IMR-90 (cell line): ENCODE measurements at regions not wholly inside any gene's neighbourhood (a gene's known extent, or its start where the extent isn't known, plus 50 kb on each side); places are given as distances from the start of the nearest gene placed in this dataset.

Source experiments
- ATAC-seq: fragments of 200-7000 bp; cut with Tn5 transposase; 2 replicates; pipeline ENCODE4 v1.9.1; 2020; ENCODE audit warnings: low read depth, mild to moderate bottlenecking, moderate library complexity
- BruUV-seq: library from RNA; stranded (reverse); fragments of 400-500 nt; replicated peaks from 2 replicates; lab custom pipeline; 2021; lab: Mats Ljungman, UMichigan
- CTCF ChIA-PET: fragments of 300-600 bp; formaldehyde crosslinking; extraction: SDS; loops from one replicate; lab custom pipeline; 2021; ENCODE audit warnings: antibody characterized with exemption; lab: Yijun Ruan, JAX
- POLR2A ChIA-PET: fragments of 300-600 bp; sonication (Branson Sonifier 250); formaldehyde crosslinking; loops from one replicate; lab custom pipeline; 2022; ENCODE audit warnings: antibody characterized with exemption; ENCODE audit not compliant: unreplicated experiment; lab: Charles Lee
- DNase-seq: peaks from one replicate; pipeline ENCODE4 v3.0.0; 2013
- H2AFZ ChIP-seq: replicated peaks from 2 replicates; pipeline ENCODE3; 2013; ENCODE audit warnings: low read length, mild to moderate bottlenecking; ENCODE audit not compliant: poor library complexity
- H2AK5ac ChIP-seq: 2 replicates; pipeline ENCODE4 v1.6.1; 2013; ENCODE audit warnings: low read depth, low read length, inconsistent platforms
- H2AK9ac ChIP-seq: replicated peaks from 2 replicates; pipeline ENCODE3; 2013; ENCODE audit warnings: mild to moderate bottlenecking, low read depth, low read length, moderate library complexity; ENCODE audit not compliant: poor library complexity
- H2BK120ac ChIP-seq: 2 replicates; pipeline ENCODE4 v1.6.1; 2013; ENCODE audit warnings: low read depth, low read length, inconsistent platforms
- H2BK15ac ChIP-seq: 3 replicates; pipeline ENCODE4 v1.6.1; 2013; ENCODE audit warnings: low read depth, low read length, inconsistent platforms
- H2BK20ac ChIP-seq: 2 replicates; pipeline ENCODE4 v1.6.1; 2013; ENCODE audit warnings: low read depth, mild to moderate bottlenecking, inconsistent platforms, low read length, moderate library complexity
- H2BK5ac ChIP-seq: 2 replicates; pipeline ENCODE4 v1.6.1; 2013; ENCODE audit warnings: mild to moderate bottlenecking, low read depth, low read length, inconsistent platforms; ENCODE audit not compliant: poor library complexity, severe bottlenecking
- H3K14ac ChIP-seq: replicated peaks from 2 replicates; pipeline ENCODE4 v1.6.1; 2013; ENCODE audit warnings: low read depth, low read length, inconsistent platforms
- H3K18ac ChIP-seq: 2 replicates; pipeline ENCODE4 v1.6.1; 2013; ENCODE audit warnings: low read depth, low read length, control low read depth
- H3K23ac ChIP-seq: 2 replicates; pipeline ENCODE4 v1.6.1; 2013; ENCODE audit warnings: low read depth, low read length, inconsistent platforms
- H3K27ac ChIP-seq: 2 replicates; pipeline ENCODE4 v1.5.1; 2013; ENCODE audit warnings: mild to moderate bottlenecking, control low read depth, low read length; ENCODE audit not compliant: insufficient read depth
- H3K27me3 ChIP-seq: 2 replicates; pipeline ENCODE4 v1.6.1; 2013; ENCODE audit warnings: low read length; ENCODE audit not compliant: control insufficient read depth, insufficient read depth
- H3K36me3 ChIP-seq: 2 replicates; pipeline ENCODE4 v1.6.1; 2013; ENCODE audit warnings: low read length, mixed read lengths; ENCODE audit not compliant: control insufficient read depth, insufficient read depth
- H3K4ac ChIP-seq: 2 replicates; pipeline ENCODE4 v1.6.1; 2013; ENCODE audit warnings: low read depth, low read length, inconsistent platforms
- H3K4me1 ChIP-seq: 2 replicates; pipeline ENCODE4 v1.6.1; 2013; ENCODE audit warnings: low read length, mixed read lengths; ENCODE audit not compliant: control insufficient read depth, insufficient read depth
- H3K4me2 ChIP-seq: 2 replicates; pipeline ENCODE4 v1.6.1; 2013; ENCODE audit warnings: low read depth, mild to moderate bottlenecking, control low read depth, low read length, moderate library complexity
- H3K4me3 ChIP-seq: 2 replicates; pipeline ENCODE4 v1.5.1; 2013; ENCODE audit warnings: low read depth, mild to moderate bottlenecking, control low read depth, low read length, moderate library complexity; ENCODE audit not compliant: insufficient read depth
- H3K56ac ChIP-seq: 2 replicates; pipeline ENCODE4 v1.6.1; 2013; ENCODE audit warnings: low read length, inconsistent platforms; ENCODE audit not compliant: insufficient read depth; ENCODE audit errors: extremely low read depth
- H3K79me1 ChIP-seq, 2 experiments: 2 replicates each; pipeline ENCODE4 v1.6.1; 2013; ENCODE audit warnings: low read length in 2 of 2, inconsistent platforms in 1 of 2, low read depth in 1 of 2
- H3K9ac ChIP-seq: 2 replicates; pipeline ENCODE4 v1.6.1; 2013; ENCODE audit warnings: low read depth, low read length, control low read depth
- H3K9me1 ChIP-seq: 2 replicates; pipeline ENCODE4 v1.6.1; 2013; ENCODE audit warnings: low read length, inconsistent platforms; ENCODE audit not compliant: insufficient read depth
- H3K9me3 ChIP-seq: 2 replicates; pipeline ENCODE4 v1.6.1; 2013; ENCODE audit warnings: low read length; ENCODE audit not compliant: control insufficient read depth, insufficient read depth
- H4K20me1 ChIP-seq: 2 replicates; pipeline ENCODE4 v1.6.1; 2013; ENCODE audit warnings: low read length, inconsistent platforms; ENCODE audit not compliant: insufficient read depth
- H4K5ac ChIP-seq: 2 replicates; pipeline ENCODE4 v1.6.1; 2013; ENCODE audit warnings: mild to moderate bottlenecking, low read depth, low read length, control low read depth
- H4K8ac ChIP-seq, 2 experiments: 2 replicates each; pipeline ENCODE4 v1.6.1; 2013; ENCODE audit warnings: low read depth in 2 of 2, low read length in 2 of 2, control low read depth in 1 of 2, inconsistent platforms in 1 of 2
- H4K91ac ChIP-seq: 2 replicates; pipeline ENCODE4 v1.6.1; 2013; ENCODE audit warnings: low read depth, low read length, inconsistent platforms; ENCODE audit not compliant: insufficient read depth
- BHLHE40 ChIP-seq: fragments of 150-350 bp; IDR thresholded peaks from 2 replicates; pipeline ENCODE4 v1.6.1; 2016; ENCODE audit warnings: mild to moderate bottlenecking, low read depth, low read length
- FOS ChIP-seq: fragments of 150-350 bp; IDR thresholded peaks from 2 replicates; pipeline ENCODE4 v1.6.1; 2016; ENCODE audit warnings: low read depth, low read length
- MAZ ChIP-seq: IDR thresholded peaks from 2 replicates; pipeline ENCODE4 v1.6.1; 2012; ENCODE audit warnings: low read depth, mild to moderate bottlenecking, low read length, improper control_type of control experiment, moderate library complexity, borderline replicate concordance
- MXI1 ChIP-seq: IDR thresholded peaks from 2 replicates; pipeline ENCODE4 v1.6.1; 2012; ENCODE audit warnings: low read depth, mild to moderate bottlenecking, low read length, moderate library complexity, borderline replicate concordance
- POLR2A ChIP-seq: IDR thresholded peaks from 2 replicates; pipeline ENCODE4 v1.6.1; 2012; ENCODE audit warnings: mild to moderate bottlenecking, low read depth, low read length
- RAD21 ChIP-seq: IDR thresholded peaks from 2 replicates; pipeline ENCODE4 v1.6.1; 2012; ENCODE audit warnings: low read length, improper control_type of control experiment
- SMC3 ChIP-seq: fragments of 150-350 bp; IDR thresholded peaks from 2 replicates; pipeline ENCODE4 v1.6.1; 2016; ENCODE audit warnings: low read depth, mild to moderate bottlenecking, antibody characterized with exemption, low read length, moderate library complexity
- WGBS, 2 experiments: methylation state at CpG; one replicate each; pipeline versions ENCODE4 v1.1.5 to v1.1.7; 2013; ENCODE audit warnings: missing lambda C conversion rate in 2 of 2; ENCODE audit not compliant: insufficient read length in 1 of 2; ENCODE audit errors: extremely low coverage in 2 of 2; 5-methylcytosine and 5-hydroxymethylcytosine counted together
- dilution Hi-C: fragments of 300-500 bp; cut with HindIII; formaldehyde crosslinking; loops from one replicate; pipeline ENCODE4 v1.14.3; 2018; ENCODE audit warnings: low sequenced_read_pairs; ENCODE audit not compliant: unreplicated experiment
- in situ Hi-C: fragments of 300-500 bp; cut with MboI; formaldehyde crosslinking; loops from 3 replicates; pipeline ENCODE4 v1.14.3; 2019; ENCODE audit warnings: low sequenced_read_pairs, inconsistent platforms, mixed read lengths
- intact Hi-C: fragments of 100-400 bp; cut with micrococcal nuclease; formaldehyde crosslinking; loops from 2 replicates; pipeline ENCODE4 v1.10.0; 2022
- TF ChIP-seq, protein P1 (sequence below): fragments of 150-350 bp; IDR thresholded peaks from 2 replicates; pipeline ENCODE4 v1.6.1; 2016; ENCODE audit warnings: low read depth, mild to moderate bottlenecking, low read length, moderate library complexity, borderline replicate concordance

- Histone ChIP-seq H4K8ac (no peak overlapping the region), H3K18ac (no peak overlapping the region), H3K14ac (no peak overlapping the region), H3K9me1 (no peaks in the 10 kb centered on the region), H3K9me3 (no peaks in the 10 kb centered on the region), H4K5ac (no peak overlapping the region), H2AK5ac (no peak overlapping the region), H3K23ac (no peak overlapping the region), H3K79me1 (no peaks in the 10 kb centered on the region), H2BK20ac (no peak overlapping the region), H2BK15ac (no peak overlapping the region), H2BK5ac (no peak overlapping the region), H3K4me3 (no peak overlapping the region), H3K4me1 (peaks cover 4% of the 10 kb centered on the region; the same call in 1 of the 2 replicates), H3K27me3 (no peaks in the 10 kb centered on the region), H3K36me3 (no peaks in the 10 kb centered on the region), H3K4me2 (no peak overlapping the region), H3K9ac (no peak overlapping the region), H2BK120ac (no peak overlapping the region), H2AFZ (no peak overlapping the region), H4K91ac (no peak overlapping the region), H2AK9ac (no peak overlapping the region), H3K56ac (no peak overlapping the region), H3K4ac (no peak overlapping the region), H4K20me1 (no peaks in the 10 kb centered on the region), H3K27ac (no peak overlapping the region)
- CTCF ChIA-PET, result no interaction called here
- intact Hi-C loops, result no loop called here
- POLR2A ChIA-PET, result no interaction called here
- in situ Hi-C loops, result no loop called here
- DNase-seq, result no peak
- WGBS, 2 experiments, result no CpG with 5 or more reads among the region's 2 CpGs
- TF ChIP-seq MXI1 (no peak), FOS (no peak), RAD21 (no peak), MAZ (no peak), SMC3 (no peak), BHLHE40 (no peak), POLR2A (no peak)
- TF ChIP-seq, protein P1, sequence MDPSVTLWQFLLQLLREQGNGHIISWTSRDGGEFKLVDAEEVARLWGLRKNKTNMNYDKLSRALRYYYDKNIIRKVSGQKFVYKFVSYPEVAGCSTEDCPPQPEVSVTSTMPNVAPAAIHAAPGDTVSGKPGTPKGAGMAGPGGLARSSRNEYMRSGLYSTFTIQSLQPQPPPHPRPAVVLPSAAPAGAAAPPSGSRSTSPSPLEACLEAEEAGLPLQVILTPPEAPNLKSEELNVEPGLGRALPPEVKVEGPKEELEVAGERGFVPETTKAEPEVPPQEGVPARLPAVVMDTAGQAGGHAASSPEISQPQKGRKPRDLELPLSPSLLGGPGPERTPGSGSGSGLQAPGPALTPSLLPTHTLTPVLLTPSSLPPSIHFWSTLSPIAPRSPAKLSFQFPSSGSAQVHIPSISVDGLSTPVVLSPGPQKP, result no peak
- dilution Hi-C loops, result no loop called here
- BruUV-seq, result no TSS peak
- ATAC-seq, result no peak
Observed at GRCh38 chr3:34038131-34038530, 239.7 kb downstream of the PDCD6IP start.
